ENCODE measurements at regions not wholly inside any gene's neighbourhood (a gene's known extent, or its start where the extent isn't known, plus 50 kb on each side); places are given as distances from the start of the nearest gene placed in this dataset.

- in situ Hi-C loops (cut with HindIII; ENCODE audit: low sequenced_read_pairs): no loop called here
- no peak overlapping the region for H3K4me3 ChIP-seq (ENCODE audit: low read depth, low read length)
- no peak for DNase-seq (ENCODE audit: low read depth)
- TF ChIP-seq CTCF (IDR thresholded peaks at IDR 0.05; ENCODE audit: low read depth, low read length, missing control alignments): no peak
Observed at GRCh38 chr1:168396940-168397684, 116.4 kb downstream of the TBX19 start.

GRCh38 chr1:168396508-168396907 lies 115.8 kb downstream of the TBX19 start:
- no peak for TF ChIP-seq CTCF (IDR thresholded peaks at IDR 0.05; ENCODE audit: low read depth, low read length, missing control alignments)
- no peak overlapping the region for H3K4me3 ChIP-seq (ENCODE audit: low read depth, low read length)
- DNase-seq (ENCODE audit: low read depth): no peak
- in situ Hi-C loops (cut with HindIII; ENCODE audit: low sequenced_read_pairs): no loop called here

- DNase-seq (ENCODE audit: low read depth): no peak
- TF ChIP-seq CTCF (IDR thresholded peaks at IDR 0.05; ENCODE audit: low read depth, low read length, missing control alignments): no peak
- no peak overlapping the region for H3K4me3 ChIP-seq (ENCODE audit: low read depth, low read length)
- in situ Hi-C loops (cut with HindIII; ENCODE audit: low sequenced_read_pairs): no loop called here
Observed at GRCh38 chr1:168394858-168395257, 114.2 kb downstream of the TBX19 start.

GRCh38 chr1:168392958-168393549 lies 112.4 kb downstream of the TBX19 start:
- no peak for TF ChIP-seq CTCF (IDR thresholded peaks at IDR 0.05; ENCODE audit: low read depth, low read length, missing control alignments)
- H3K4me3 ChIP-seq (ENCODE audit: low read depth, low read length): no peak overlapping the region
- in situ Hi-C loops (cut with HindIII; ENCODE audit: low sequenced_read_pairs): no loop called here
- no peak for DNase-seq (ENCODE audit: low read depth)

GRCh38 chr1:168391851-168392681 lies 111.4 kb downstream of the TBX19 start:
- no peak for TF ChIP-seq CTCF (IDR thresholded peaks at IDR 0.05; ENCODE audit: low read depth, low read length, missing control alignments)
- in situ Hi-C loops (cut with HindIII; ENCODE audit: low sequenced_read_pairs): no loop called here
- DNase-seq (ENCODE audit: low read depth): no peak
- H3K4me3 ChIP-seq (ENCODE audit: low read depth, low read length): no peak overlapping the region

GRCh38 chr1:168390271-168390670 lies 109.6 kb downstream of the TBX19 start:
- in situ Hi-C loops (cut with HindIII; ENCODE audit: low sequenced_read_pairs): no loop called here
- no peak overlapping the region for H3K4me3 ChIP-seq (ENCODE audit: low read depth, low read length)
- no peak for TF ChIP-seq CTCF (IDR thresholded peaks at IDR 0.05; ENCODE audit: low read depth, low read length, missing control alignments)
- DNase-seq (ENCODE audit: low read depth): no peak

All from astrocyte of the cerebellum (primary cell).